ENCODE measurements at regions not wholly inside any gene's neighbourhood (a gene's known extent, or its start where the extent isn't known, plus 50 kb on each side); places are given as distances from the start of the nearest gene placed in this dataset.

DNA sequence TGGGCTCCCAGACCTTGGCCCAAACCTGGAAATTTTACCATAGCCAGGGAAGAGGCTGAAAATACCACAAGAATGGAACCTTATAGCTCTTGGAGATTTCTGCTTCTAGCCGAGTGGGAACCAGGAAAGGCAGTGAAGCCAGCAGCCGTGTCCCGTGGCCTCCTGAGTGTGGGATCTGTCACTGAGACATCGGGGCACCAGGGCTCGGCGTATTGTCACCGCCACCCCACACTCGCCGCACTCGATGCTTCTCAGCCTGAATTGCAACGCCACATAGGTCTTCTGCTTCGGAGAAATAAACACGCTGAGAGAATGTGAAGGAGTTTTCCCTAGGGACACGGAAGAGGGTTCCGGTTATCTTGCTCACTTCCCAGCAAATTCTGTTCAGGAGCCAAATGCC is 61.5 kb downstream of the DLL1 start:
- Mint-ChIP-seq H3K27ac (no peak overlapping the region), H3K36me3 (no peaks in the 10 kb centered on the region), H3K27me3 (peaks cover 24% of the 10 kb centered on the region), H3K9me3 (no peaks in the 10 kb centered on the region), H3K4me3 (no peak overlapping the region), H3K4me1 (ENCODE audit: unreplicated experiment) (peaks cover 35% of the 10 kb centered on the region)
- no peak for DNase-seq (ENCODE audit: extremely low spot score, unreplicated experiment)
- TF ChIP-seq, protein P1, sequence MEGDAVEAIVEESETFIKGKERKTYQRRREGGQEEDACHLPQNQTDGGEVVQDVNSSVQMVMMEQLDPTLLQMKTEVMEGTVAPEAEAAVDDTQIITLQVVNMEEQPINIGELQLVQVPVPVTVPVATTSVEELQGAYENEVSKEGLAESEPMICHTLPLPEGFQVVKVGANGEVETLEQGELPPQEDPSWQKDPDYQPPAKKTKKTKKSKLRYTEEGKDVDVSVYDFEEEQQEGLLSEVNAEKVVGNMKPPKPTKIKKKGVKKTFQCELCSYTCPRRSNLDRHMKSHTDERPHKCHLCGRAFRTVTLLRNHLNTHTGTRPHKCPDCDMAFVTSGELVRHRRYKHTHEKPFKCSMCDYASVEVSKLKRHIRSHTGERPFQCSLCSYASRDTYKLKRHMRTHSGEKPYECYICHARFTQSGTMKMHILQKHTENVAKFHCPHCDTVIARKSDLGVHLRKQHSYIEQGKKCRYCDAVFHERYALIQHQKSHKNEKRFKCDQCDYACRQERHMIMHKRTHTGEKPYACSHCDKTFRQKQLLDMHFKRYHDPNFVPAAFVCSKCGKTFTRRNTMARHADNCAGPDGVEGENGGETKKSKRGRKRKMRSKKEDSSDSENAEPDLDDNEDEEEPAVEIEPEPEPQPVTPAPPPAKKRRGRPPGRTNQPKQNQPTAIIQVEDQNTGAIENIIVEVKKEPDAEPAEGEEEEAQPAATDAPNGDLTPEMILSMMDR (conservative IDR thresholded peaks at IDR 0.05): no peak

DNA sequence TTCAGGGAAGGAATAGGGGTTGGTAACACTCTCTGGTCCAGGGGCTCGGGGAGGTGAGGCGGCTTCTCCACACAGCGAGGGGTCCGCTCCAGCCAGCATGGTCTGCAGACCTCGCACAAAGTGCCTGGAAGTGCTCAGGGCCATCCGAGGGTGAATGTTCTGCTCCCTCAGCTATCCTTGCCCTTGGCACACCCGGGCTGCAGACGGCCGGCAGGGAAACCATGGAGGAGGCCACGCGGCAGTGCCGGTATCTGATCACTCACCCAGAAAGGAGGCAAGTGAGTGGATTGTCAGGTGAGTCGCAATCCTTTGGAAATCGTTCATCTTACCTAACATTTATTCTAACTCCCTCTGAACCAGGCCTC is 62.0 kb downstream of the DLL1 start:
- no peak for DNase-seq (ENCODE audit: extremely low spot score, unreplicated experiment)
- Mint-ChIP-seq H3K36me3 (no peaks in the 10 kb centered on the region), H3K4me1 (ENCODE audit: unreplicated experiment) (peaks cover 36% of the 10 kb centered on the region), H3K27me3 (peaks cover 24% of the 10 kb centered on the region), H3K27ac (no peak overlapping the region), H3K4me3 (no peak overlapping the region), H3K9me3 (no peaks in the 10 kb centered on the region)
- TF ChIP-seq, protein P1 (conservative IDR thresholded peaks at IDR 0.05): no peak

- Mint-ChIP-seq H3K4me1 (ENCODE audit: unreplicated experiment) (peaks cover 33% of the 10 kb centered on the region), H3K36me3 (no peaks in the 10 kb centered on the region), H3K4me3 (no peak overlapping the region), H3K9me3 (no peaks in the 10 kb centered on the region), H3K27me3 (peaks cover 22% of the 10 kb centered on the region), H3K27ac (no peak overlapping the region)
- TF ChIP-seq, protein P1 (conservative IDR thresholded peaks at IDR 0.05): no peak
- DNase-seq (ENCODE audit: extremely low spot score, unreplicated experiment): no peak
Observed at GRCh38 chr6:170227996-170228945, 62.6 kb downstream of the DLL1 start.

- no peak for DNase-seq (ENCODE audit: extremely low spot score, unreplicated experiment)
- H3K36me3 Mint-ChIP-seq: no peaks in the 10 kb centered on the region
- H3K9me3 Mint-ChIP-seq: no peaks in the 10 kb centered on the region
- H3K27ac Mint-ChIP-seq: no peak overlapping the region
- no peak overlapping the region for H3K4me3 Mint-ChIP-seq
- peaks cover 34% of the 10 kb centered on the region for H3K4me1 Mint-ChIP-seq (ENCODE audit: unreplicated experiment)
- H3K27me3 Mint-ChIP-seq: peaks cover 22% of the 10 kb centered on the region
- TF ChIP-seq, protein P1 (conservative IDR thresholded peaks at IDR 0.05): no peak
Observed at GRCh38 chr6:170227521-170227983, 63.3 kb downstream of the DLL1 start.

DNA sequence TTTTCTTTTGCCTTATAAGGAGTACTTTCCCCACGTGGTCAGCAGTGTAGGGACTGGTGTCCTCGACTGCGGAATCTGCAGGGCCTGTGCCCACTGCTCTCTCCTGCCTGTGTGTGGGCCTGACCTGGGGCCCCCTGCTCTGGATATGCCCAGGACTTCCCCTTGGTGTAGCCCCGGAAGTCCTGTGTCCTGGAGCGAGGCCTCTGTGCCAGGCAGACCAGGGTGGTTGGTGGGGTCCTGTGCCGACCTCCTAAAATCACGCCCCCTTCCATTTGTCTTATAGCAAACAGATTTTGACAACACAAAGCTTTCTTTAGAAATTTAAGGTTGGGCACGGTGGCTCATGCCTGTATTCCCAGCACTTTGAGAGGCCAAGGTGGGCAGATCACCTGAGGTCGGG is 64.2 kb downstream of the DLL1 start:
- Mint-ChIP-seq H3K9me3 (no peaks in the 10 kb centered on the region), H3K27ac (no peak overlapping the region), H3K36me3 (no peaks in the 10 kb centered on the region), H3K27me3 (peaks cover 21% of the 10 kb centered on the region), H3K4me1 (ENCODE audit: unreplicated experiment) (peaks cover 34% of the 10 kb centered on the region), H3K4me3 (no peak overlapping the region)
- no peak for DNase-seq (ENCODE audit: extremely low spot score, unreplicated experiment)
- TF ChIP-seq, protein P1 (conservative IDR thresholded peaks at IDR 0.05): no peak

Measured in type B pancreatic cell (in vitro differentiated cells).